Cardiac fibroblast (primary cell): ENCODE measurements at regions not wholly inside any gene's neighbourhood (a gene's known extent, or its start where the extent isn't known, plus 50 kb on each side); places are given as distances from the start of the nearest gene placed in this dataset.
"Not testable (repeated sequence)": the region's sequence is repeated elsewhere in the genome, so short reads cannot be mapped to it uniquely, and the experiment has no call there.

Experiments
- DNase-seq, 2 donors: peaks; one replicate each; pipeline versions ENCODE4 v3.0.0 to v3.0.0-alpha.2; 2010; ENCODE audit warnings: low read depth in 2 of 2
- H3K4me3 ChIP-seq, 2 donors: replicated peaks in 1 of 2; 1 replicate in 1 of 2; 2 replicates in 1 of 2; pipeline ENCODE4 v1.5.1; 2011; ENCODE audit warnings: low read depth in 2 of 2, low read length in 2 of 2, mild to moderate bottlenecking in 2 of 2, moderate library complexity in 1 of 2
- TF ChIP-seq, protein P1 (sequence below): IDR thresholded peaks from one replicate; pipeline ENCODE4 v1.5.1; 2011; ENCODE audit warnings: low read depth, mild to moderate bottlenecking, low read length, inconsistent platforms

GRCh38 chr2:154555710-154556109 is 142.8 kb upstream of the KCNJ3 start:
- no peak for DNase-seq
- H3K4me3 ChIP-seq = no peak overlapping the region
- TF ChIP-seq, protein P1, sequence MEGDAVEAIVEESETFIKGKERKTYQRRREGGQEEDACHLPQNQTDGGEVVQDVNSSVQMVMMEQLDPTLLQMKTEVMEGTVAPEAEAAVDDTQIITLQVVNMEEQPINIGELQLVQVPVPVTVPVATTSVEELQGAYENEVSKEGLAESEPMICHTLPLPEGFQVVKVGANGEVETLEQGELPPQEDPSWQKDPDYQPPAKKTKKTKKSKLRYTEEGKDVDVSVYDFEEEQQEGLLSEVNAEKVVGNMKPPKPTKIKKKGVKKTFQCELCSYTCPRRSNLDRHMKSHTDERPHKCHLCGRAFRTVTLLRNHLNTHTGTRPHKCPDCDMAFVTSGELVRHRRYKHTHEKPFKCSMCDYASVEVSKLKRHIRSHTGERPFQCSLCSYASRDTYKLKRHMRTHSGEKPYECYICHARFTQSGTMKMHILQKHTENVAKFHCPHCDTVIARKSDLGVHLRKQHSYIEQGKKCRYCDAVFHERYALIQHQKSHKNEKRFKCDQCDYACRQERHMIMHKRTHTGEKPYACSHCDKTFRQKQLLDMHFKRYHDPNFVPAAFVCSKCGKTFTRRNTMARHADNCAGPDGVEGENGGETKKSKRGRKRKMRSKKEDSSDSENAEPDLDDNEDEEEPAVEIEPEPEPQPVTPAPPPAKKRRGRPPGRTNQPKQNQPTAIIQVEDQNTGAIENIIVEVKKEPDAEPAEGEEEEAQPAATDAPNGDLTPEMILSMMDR = no peak

- H3K4me3 ChIP-seq = no peak overlapping the region
- DNase-seq = no peak
- TF ChIP-seq, protein P1 = no peak
Measured at GRCh38 chr2:154556146-154556545, 142.3 kb upstream of the KCNJ3 start.

DNA sequence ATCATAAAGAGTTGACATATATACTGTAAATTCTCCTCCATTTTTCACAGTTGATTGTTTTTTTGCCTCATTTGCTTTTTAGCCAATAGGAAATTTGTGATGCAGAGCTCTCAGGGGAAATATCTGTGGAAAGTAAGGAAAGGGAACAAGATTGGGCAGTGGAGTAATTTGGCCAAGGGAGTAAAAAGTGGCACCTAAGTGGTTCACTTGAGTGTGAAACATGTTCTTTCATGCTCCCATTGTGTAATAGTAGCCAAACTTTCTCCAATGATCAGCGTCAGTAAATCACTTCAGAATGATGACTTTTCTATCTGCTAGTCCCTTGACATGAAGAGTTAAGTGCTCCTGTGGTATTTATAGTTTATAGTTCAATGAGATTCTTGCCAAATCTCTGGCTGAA is 141.9 kb upstream of the KCNJ3 start:
- no peak for DNase-seq

DNA sequence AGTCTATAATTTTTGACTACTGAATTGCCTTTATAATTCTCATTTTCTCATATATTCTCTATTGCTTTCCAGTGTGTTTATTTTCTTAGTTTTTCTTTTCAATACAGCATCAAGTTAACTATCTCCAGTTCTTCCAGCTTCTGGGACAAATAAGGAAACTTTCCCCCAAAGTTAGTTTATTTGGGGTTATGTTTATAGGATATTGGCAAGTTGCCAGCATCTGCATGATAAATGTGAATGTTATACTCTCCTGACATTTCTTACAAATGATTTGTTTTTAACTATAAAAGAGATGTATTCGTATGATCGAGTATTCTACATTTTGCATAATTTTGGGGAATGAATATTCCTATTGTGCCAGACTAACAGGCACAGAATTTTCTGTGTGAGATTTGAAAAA is 140.6 kb upstream of the KCNJ3 start:
- DNase-seq = no peak
- H3K4me3 ChIP-seq = no peak overlapping the region
- TF ChIP-seq, protein P1 = no peak

More for the DNA sequence above, 141.9 kb upstream of the KCNJ3 start:
- no peak overlapping the region for H3K4me3 ChIP-seq
- TF ChIP-seq, protein P1 = no peak

- no peak for DNase-seq
- TF ChIP-seq, protein P1 = no peak
- no peak overlapping the region for H3K4me3 ChIP-seq
Measured at GRCh38 chr2:154565433-154565832, 133.1 kb upstream of the KCNJ3 start.

DNA sequence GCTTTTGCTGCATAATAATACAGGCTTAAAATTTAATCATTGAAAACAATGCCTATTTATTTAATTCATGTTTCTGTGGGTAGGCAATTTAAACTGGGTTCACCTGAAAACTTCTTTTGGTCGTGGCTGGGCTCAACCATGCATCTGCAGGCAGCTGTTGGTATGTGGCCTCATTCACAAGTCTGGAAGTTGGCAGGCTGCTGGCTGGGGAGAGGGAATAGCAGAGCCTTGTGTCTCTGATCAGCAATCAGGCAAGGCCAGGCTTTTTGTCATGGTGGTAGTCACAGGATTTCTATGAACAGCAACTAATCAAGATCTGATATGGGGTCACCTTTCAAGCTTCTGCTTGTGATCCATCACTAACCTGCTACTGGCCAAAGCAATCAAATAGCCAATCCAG is 130.1 kb upstream of the KCNJ3 start:
- TF ChIP-seq, protein P1 = no peak
- no peak for DNase-seq
- no peak overlapping the region for H3K4me3 ChIP-seq

DNA sequence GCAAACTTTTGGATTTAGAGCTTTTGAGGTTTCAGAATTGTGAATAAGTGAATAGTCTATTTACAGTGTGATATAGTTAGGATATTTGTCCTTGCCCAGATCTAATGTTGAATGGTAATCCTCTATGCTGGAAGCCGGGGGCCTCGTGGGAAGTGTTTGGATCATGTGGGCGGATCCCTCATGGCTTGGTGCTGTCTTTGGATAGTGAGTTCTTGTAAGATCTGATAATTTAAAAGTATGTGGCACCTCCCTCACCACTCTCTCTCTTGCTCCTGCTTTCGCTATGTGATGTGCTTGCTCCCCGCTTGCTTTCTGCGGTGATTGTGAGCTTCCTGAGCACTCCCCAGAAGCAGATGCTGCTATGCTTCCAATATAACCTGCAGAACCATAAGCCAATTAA is 128.0 kb upstream of the KCNJ3 start:
- DNase-seq = no peak
- H3K4me3 ChIP-seq = no peak overlapping the region
- TF ChIP-seq, protein P1 = no peak

GRCh38 chr2:154576699-154577098 is 121.8 kb upstream of the KCNJ3 start:
- H3K4me3 ChIP-seq, DNase-seq: not testable (repeated sequence)
